GM23338 (cell line): ENCODE measurements at regions not wholly inside any gene's neighbourhood (a gene's known extent, or its start where the extent isn't known, plus 50 kb on each side); places are given as distances from the start of the nearest gene placed in this dataset.
"Not testable (repeated sequence)": the region's sequence is repeated elsewhere in the genome, so short reads cannot be mapped to it uniquely, and the experiment has no call there.

Experiments used
- ATAC-seq: fragments of 200-7000 bp; cut with Tn5 transposase; 3 replicates; pipeline ENCODE4 v1.9.1; 2020
- DNase-seq: peaks from one replicate; pipeline ENCODE4 v3.0.0-alpha.2; 2015; ENCODE audit warnings: low spot score
- H2AFZ ChIP-seq: fragments of 200-600 bp; sonication (generic); 2 replicates; pipeline ENCODE4 v1.8.0; 2016; ENCODE audit warnings: antibody characterized with exemption, mild to moderate bottlenecking, moderate library complexity
- H3F3A ChIP-seq: fragments of 200-600 bp; sonication (generic); replicated peaks from 2 replicates; pipeline ENCODE4 v1.8.0; 2017; ENCODE audit warnings: antibody characterized with exemption, mixed run types, low read depth
- H3K27ac ChIP-seq: fragments of 200-600 bp; sonication (generic); 2 replicates; pipeline ENCODE4 v1.6.1; 2016; ENCODE audit warnings: low read depth
- H3K27me3 ChIP-seq: fragments of 200-600 bp; sonication (generic); 2 replicates; pipeline ENCODE4 v1.8.0; 2016; ENCODE audit warnings: mild to moderate bottlenecking, mixed run types, moderate library complexity; ENCODE audit not compliant: insufficient read depth
- H3K36me3 ChIP-seq: fragments of 200-600 bp; sonication (generic); 2 replicates; pipeline ENCODE4 v1.8.0; 2016; ENCODE audit warnings: mild to moderate bottlenecking; ENCODE audit not compliant: insufficient read depth
- H3K4me1 ChIP-seq: fragments of 200-600 bp; sonication (generic); 2 replicates; pipeline ENCODE4 v1.8.0; 2016; ENCODE audit warnings: mild to moderate bottlenecking, moderate library complexity; ENCODE audit not compliant: insufficient read depth
- H3K4me2 ChIP-seq: fragments of 200-600 bp; sonication (generic); 2 replicates; pipeline ENCODE4 v1.7.1; 2017; ENCODE audit warnings: mixed run types
- H3K4me3 ChIP-seq: fragments of 200-600 bp; sonication (generic); 2 replicates; pipeline ENCODE4 v1.6.1; 2016; ENCODE audit warnings: mixed run types
- H3K79me2 ChIP-seq: fragments of 200-600 bp; sonication (generic); replicated peaks from 2 replicates; pipeline ENCODE4 v1.8.0; 2017; ENCODE audit warnings: mild to moderate bottlenecking; ENCODE audit not compliant: insufficient read depth
- H3K9me2 ChIP-seq: fragments of 200-600 bp; sonication (generic); 2 replicates; pipeline ENCODE4 v1.8.0; 2017; ENCODE audit not compliant: insufficient read depth
- H4K20me1 ChIP-seq: fragments of 200-600 bp; sonication (generic); replicated peaks from 2 replicates; pipeline ENCODE4 v1.8.0; 2017; ENCODE audit warnings: mild to moderate bottlenecking; ENCODE audit not compliant: insufficient read depth
- H3K27ac Mint-ChIP-seq: 2 replicates; pipeline ENCODE4 v1.8.0; 2020; ENCODE audit warnings: inconsistent platforms, mild to moderate bottlenecking, moderate library complexity, mixed read lengths
- H3K27me3 Mint-ChIP-seq: 3 replicates; pipeline ENCODE4 v1.8.0; 2022; ENCODE audit warnings: low read depth, mild to moderate bottlenecking, moderate library complexity, mixed read lengths, inconsistent platforms; ENCODE audit not compliant: insufficient read depth, poor library complexity
- H3K36me3 Mint-ChIP-seq: 3 replicates; pipeline ENCODE4 v1.8.0; 2021; ENCODE audit warnings: low read depth, mild to moderate bottlenecking, inconsistent platforms, moderate library complexity, mixed read lengths
- H3K4me1 Mint-ChIP-seq: 3 replicates; pipeline ENCODE4 v1.8.0; 2020; ENCODE audit warnings: mild to moderate bottlenecking, inconsistent platforms, mixed read lengths
- H3K4me3 Mint-ChIP-seq: 3 replicates; pipeline ENCODE4 v1.8.0; 2021; ENCODE audit warnings: moderate library complexity, mild to moderate bottlenecking, inconsistent platforms, mixed read lengths
- H3K9me3 Mint-ChIP-seq: 3 replicates; pipeline ENCODE4 v1.8.0; 2020; ENCODE audit warnings: moderate library complexity, mild to moderate bottlenecking, inconsistent platforms, mixed read lengths
- CREB1 ChIP-seq: fragments of 250-450 bp; sonication (Bioruptor Pico); IDR thresholded peaks from 2 replicates; pipeline ENCODE4 v1.5.0; 2020; ENCODE audit warnings: low read depth, mild to moderate bottlenecking, moderate library complexity
- EZH2 ChIP-seq: fragments of 200-600 bp; sonication (generic); IDR thresholded peaks from one replicate; pipeline ENCODE4 v1.8.0; 2017; ENCODE audit warnings: antibody characterized with exemption, mild to moderate bottlenecking, low read depth; ENCODE audit not compliant: unreplicated experiment
- EZH2phosphoT487 ChIP-seq: fragments of 200-600 bp; sonication (generic); IDR thresholded peaks from one replicate; pipeline ENCODE4 v1.8.1; 2018; ENCODE audit warnings: antibody characterized with exemption; ENCODE audit not compliant: unreplicated experiment
- JUNB ChIP-seq: IDR thresholded peaks from one replicate; pipeline ENCODE4 v1.6.1; 2016; ENCODE audit warnings: antibody characterized with exemption; ENCODE audit not compliant: unreplicated experiment
- NANOG ChIP-seq: IDR thresholded peaks from 2 replicates; pipeline ENCODE4 v1.6.1; 2016; ENCODE audit warnings: antibody characterized with exemption, borderline replicate concordance
- POLR2AphosphoS5 ChIP-seq: IDR thresholded peaks from 2 replicates; pipeline ENCODE4 v1.6.1; 2016; ENCODE audit warnings: antibody characterized with exemption, low read depth
- STAT1 ChIP-seq: IDR thresholded peaks from one replicate; pipeline ENCODE4 v1.6.1; 2016; ENCODE audit warnings: antibody characterized with exemption; ENCODE audit not compliant: unreplicated experiment
- ZNF114 ChIP-seq: fragments of 250-450 bp; sonication (Bioruptor Pico); IDR thresholded peaks from 2 replicates; pipeline ENCODE4 v1.5.0; 2020; ENCODE audit warnings: mild to moderate bottlenecking, moderate library complexity
- ZNF331 ChIP-seq: fragments of 250-450 bp; sonication (Bioruptor Pico); IDR thresholded peaks from 2 replicates; pipeline ENCODE4 v1.5.0; 2020; ENCODE audit warnings: low read depth, mild to moderate bottlenecking, moderate library complexity
- TF ChIP-seq, protein P1 (sequence below): IDR thresholded peaks from 2 replicates; pipeline ENCODE4 v1.6.1; 2016; ENCODE audit warnings: antibody characterized with exemption
- TF ChIP-seq, protein P2 (sequence below): IDR thresholded peaks from one replicate; pipeline ENCODE4 v1.6.1; 2018; ENCODE audit warnings: antibody characterized with exemption; ENCODE audit not compliant: unreplicated experiment
- TF ChIP-seq, protein P3 (sequence below), 2 experiments: fragments of 200-600 bp in 1 of 2; sonication (generic) in 1 of 2; conservative IDR thresholded peaks; 2 replicates each; pipeline versions ENCODE4 v1.5.1 to v1.6.1; 2016 to 2017; ENCODE audit warnings: antibody characterized with exemption in 2 of 2, low read depth in 2 of 2, mild to moderate bottlenecking in 2 of 2, moderate library complexity in 1 of 2

DNA sequence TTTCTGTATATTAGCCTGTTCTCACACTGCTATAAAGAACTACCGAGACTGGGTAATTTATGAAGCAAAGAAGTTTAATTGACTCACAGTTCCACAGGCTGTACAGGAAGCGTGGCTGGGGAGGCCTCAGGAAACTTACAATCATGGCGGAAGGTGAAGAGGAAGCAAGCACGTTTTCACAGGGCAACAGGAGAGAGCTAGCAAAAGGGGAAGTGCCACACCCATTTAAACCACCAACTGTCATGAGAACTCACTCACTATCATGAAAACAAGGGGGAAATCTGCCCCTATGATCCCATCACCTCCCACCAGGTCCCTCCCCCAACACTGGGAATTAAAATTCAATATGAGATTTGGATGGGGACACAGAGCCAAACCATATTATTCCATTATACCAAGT lies 358.6 kb downstream of the OTUD1 start:
- not testable (repeated sequence) for H3K36me3 Mint-ChIP-seq, H3K4me2 ChIP-seq, H3K27me3 ChIP-seq, H3K4me1 Mint-ChIP-seq, H3K27me3 Mint-ChIP-seq, H4K20me1 ChIP-seq, H3K4me3 ChIP-seq, DNase-seq, ATAC-seq, H3K9me2 ChIP-seq, H3K27ac Mint-ChIP-seq, H3K4me1 ChIP-seq, H3K4me3 Mint-ChIP-seq, H3F3A ChIP-seq, H3K27ac ChIP-seq, H2AFZ ChIP-seq, H3K9me3 Mint-ChIP-seq, H3K79me2 ChIP-seq, H3K36me3 ChIP-seq

DNA sequence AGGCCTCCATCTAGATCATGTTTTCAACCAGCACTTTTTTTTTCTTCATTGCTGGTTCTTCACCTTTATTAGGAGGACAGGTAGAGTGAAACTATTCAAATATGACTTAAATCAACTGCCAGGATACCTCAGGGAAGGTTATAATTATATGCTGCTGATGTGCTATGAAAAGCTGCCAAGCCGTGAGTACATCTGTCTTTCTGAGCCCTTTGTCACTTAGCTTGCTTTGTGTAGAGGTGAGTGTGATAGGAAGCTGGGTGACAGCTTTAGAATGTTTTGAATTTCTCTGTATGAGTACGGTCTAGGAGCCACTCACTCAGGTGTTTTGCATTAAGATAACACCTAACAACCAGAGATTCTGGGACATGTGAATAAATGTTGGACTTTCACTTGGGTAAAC lies 365.2 kb downstream of the OTUD1 start:
- no peaks in the 10 kb centered on the region for H3K27me3 Mint-ChIP-seq
- Histone ChIP-seq H3F3A (no peaks in the 10 kb centered on the region), H2AFZ (no peak overlapping the region)
- TF ChIP-seq ZNF114 (CRISPR knock-in tag) (no peak), JUNB (no peak), ZNF331 (CRISPR knock-in tag) (no peak), STAT1 (no peak), EZH2 (no peak), POLR2AphosphoS5 (no peak), CREB1 (no peak), NANOG (no peak), EZH2phosphoT487 (no peak)
- TF ChIP-seq, protein P1, sequence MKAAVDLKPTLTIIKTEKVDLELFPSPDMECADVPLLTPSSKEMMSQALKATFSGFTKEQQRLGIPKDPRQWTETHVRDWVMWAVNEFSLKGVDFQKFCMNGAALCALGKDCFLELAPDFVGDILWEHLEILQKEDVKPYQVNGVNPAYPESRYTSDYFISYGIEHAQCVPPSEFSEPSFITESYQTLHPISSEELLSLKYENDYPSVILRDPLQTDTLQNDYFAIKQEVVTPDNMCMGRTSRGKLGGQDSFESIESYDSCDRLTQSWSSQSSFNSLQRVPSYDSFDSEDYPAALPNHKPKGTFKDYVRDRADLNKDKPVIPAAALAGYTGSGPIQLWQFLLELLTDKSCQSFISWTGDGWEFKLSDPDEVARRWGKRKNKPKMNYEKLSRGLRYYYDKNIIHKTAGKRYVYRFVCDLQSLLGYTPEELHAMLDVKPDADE = no peak
- TF ChIP-seq, protein P2, sequence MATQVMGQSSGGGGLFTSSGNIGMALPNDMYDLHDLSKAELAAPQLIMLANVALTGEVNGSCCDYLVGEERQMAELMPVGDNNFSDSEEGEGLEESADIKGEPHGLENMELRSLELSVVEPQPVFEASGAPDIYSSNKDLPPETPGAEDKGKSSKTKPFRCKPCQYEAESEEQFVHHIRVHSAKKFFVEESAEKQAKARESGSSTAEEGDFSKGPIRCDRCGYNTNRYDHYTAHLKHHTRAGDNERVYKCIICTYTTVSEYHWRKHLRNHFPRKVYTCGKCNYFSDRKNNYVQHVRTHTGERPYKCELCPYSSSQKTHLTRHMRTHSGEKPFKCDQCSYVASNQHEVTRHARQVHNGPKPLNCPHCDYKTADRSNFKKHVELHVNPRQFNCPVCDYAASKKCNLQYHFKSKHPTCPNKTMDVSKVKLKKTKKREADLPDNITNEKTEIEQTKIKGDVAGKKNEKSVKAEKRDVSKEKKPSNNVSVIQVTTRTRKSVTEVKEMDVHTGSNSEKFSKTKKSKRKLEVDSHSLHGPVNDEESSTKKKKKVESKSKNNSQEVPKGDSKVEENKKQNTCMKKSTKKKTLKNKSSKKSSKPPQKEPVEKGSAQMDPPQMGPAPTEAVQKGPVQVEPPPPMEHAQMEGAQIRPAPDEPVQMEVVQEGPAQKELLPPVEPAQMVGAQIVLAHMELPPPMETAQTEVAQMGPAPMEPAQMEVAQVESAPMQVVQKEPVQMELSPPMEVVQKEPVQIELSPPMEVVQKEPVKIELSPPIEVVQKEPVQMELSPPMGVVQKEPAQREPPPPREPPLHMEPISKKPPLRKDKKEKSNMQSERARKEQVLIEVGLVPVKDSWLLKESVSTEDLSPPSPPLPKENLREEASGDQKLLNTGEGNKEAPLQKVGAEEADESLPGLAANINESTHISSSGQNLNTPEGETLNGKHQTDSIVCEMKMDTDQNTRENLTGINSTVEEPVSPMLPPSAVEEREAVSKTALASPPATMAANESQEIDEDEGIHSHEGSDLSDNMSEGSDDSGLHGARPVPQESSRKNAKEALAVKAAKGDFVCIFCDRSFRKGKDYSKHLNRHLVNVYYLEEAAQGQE = no peak
- TF ChIP-seq, protein P3, sequence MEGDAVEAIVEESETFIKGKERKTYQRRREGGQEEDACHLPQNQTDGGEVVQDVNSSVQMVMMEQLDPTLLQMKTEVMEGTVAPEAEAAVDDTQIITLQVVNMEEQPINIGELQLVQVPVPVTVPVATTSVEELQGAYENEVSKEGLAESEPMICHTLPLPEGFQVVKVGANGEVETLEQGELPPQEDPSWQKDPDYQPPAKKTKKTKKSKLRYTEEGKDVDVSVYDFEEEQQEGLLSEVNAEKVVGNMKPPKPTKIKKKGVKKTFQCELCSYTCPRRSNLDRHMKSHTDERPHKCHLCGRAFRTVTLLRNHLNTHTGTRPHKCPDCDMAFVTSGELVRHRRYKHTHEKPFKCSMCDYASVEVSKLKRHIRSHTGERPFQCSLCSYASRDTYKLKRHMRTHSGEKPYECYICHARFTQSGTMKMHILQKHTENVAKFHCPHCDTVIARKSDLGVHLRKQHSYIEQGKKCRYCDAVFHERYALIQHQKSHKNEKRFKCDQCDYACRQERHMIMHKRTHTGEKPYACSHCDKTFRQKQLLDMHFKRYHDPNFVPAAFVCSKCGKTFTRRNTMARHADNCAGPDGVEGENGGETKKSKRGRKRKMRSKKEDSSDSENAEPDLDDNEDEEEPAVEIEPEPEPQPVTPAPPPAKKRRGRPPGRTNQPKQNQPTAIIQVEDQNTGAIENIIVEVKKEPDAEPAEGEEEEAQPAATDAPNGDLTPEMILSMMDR (conservative IDR thresholded peaks at IDR 0.05; ENCODE audit: low read depth in 2 of 2) = no peak

More for the DNA sequence above, 365.2 kb downstream of the OTUD1 start:
- no peak overlapping the region for H3K27ac ChIP-seq
- no peak overlapping the region for H3K4me3 Mint-ChIP-seq
- DNase-seq (no peak), ATAC-seq (no peak)
- no peaks in the 10 kb centered on the region for H3K79me2 ChIP-seq
- no peaks in the 10 kb centered on the region for H3K36me3 ChIP-seq
- H3K27ac Mint-ChIP-seq = no peak overlapping the region
- H3K36me3 Mint-ChIP-seq = no peaks in the 10 kb centered on the region
- H3K4me1 Mint-ChIP-seq = no peaks in the 10 kb centered on the region
- H3K27me3 ChIP-seq = no peaks in the 10 kb centered on the region
- 0 out of 2 replicates have a peak, but pooled peaks cover 3% of the 10 kb centered on the region for H3K4me1 ChIP-seq
- H3K4me2 ChIP-seq = no peak overlapping the region
- 0 out of 3 replicates have a peak, but pooled peaks cover 2% of the 10 kb centered on the region for H3K9me3 Mint-ChIP-seq
- no peaks in the 10 kb centered on the region for H3K9me2 ChIP-seq
- no peaks in the 10 kb centered on the region for H4K20me1 ChIP-seq
- no peak overlapping the region for H3K4me3 ChIP-seq
